PC-9 (cell line): ENCODE measurements at regions not wholly inside any gene's neighbourhood (a gene's known extent, or its start where the extent isn't known, plus 50 kb on each side); places are given as distances from the start of the nearest gene placed in this dataset.

Experiments
- BruUV-seq: library from RNA; stranded (reverse); fragments of 400-500 nt; replicated peaks from 2 replicates; lab custom pipeline; 2021; lab: Mats Ljungman, UMichigan
- CTCF ChIA-PET: fragments of 300-600 bp; sonication (Branson Sonifier 250); formaldehyde crosslinking; loops from one replicate; lab custom pipeline; 2022; ENCODE audit warnings: antibody characterized with exemption; lab: Charles Lee
- POLR2A ChIA-PET: fragments of 300-600 bp; sonication (Branson Sonifier 250); formaldehyde crosslinking; loops from one replicate; lab custom pipeline; 2022; ENCODE audit warnings: antibody characterized with exemption; ENCODE audit not compliant: unreplicated experiment; lab: Charles Lee
- DNase-seq, 2 experiments: peaks; one replicate each; pipeline versions ENCODE4 v3.0.0 to v3.0.0-alpha.2; 2015 to 2022; ENCODE audit warnings: mixed read lengths in 1 of 2
- H2AFZ ChIP-seq: fragments of 200-600 bp; sonication (generic); 2 replicates; pipeline ENCODE4 v1.8.1; 2017; ENCODE audit warnings: antibody characterized with exemption
- H3F3A ChIP-seq: fragments of 200-600 bp; sonication (generic); 2 replicates; pipeline ENCODE4 v1.8.1; 2017; ENCODE audit warnings: antibody characterized with exemption, mild to moderate bottlenecking, low read depth; ENCODE audit not compliant: insufficient read depth
- H3K27ac ChIP-seq: fragments of 200-600 bp; sonication (generic); 2 replicates; pipeline ENCODE4 v1.6.1; 2016; ENCODE audit warnings: mixed run types
- H3K27me3 ChIP-seq: fragments of 200-600 bp; sonication (generic); 2 replicates; pipeline ENCODE4 v1.6.1; 2016; ENCODE audit warnings: low read depth, mixed run types; ENCODE audit not compliant: insufficient read depth
- H3K36me3 ChIP-seq: fragments of 200-600 bp; sonication (generic); 2 replicates; pipeline ENCODE4 v1.6.1; 2016; ENCODE audit warnings: low read depth, mixed run types
- H3K4me1 ChIP-seq: fragments of 200-600 bp; sonication (generic); replicated peaks from 2 replicates; pipeline ENCODE4 v1.6.1; 2016; ENCODE audit warnings: mixed run types; ENCODE audit not compliant: insufficient read depth
- H3K4me2 ChIP-seq: fragments of 200-600 bp; sonication (generic); 2 replicates; pipeline ENCODE4 v1.6.1; 2017; ENCODE audit warnings: mixed run types
- H3K4me3 ChIP-seq: fragments of 200-600 bp; sonication (generic); 2 replicates; pipeline ENCODE4 v1.6.1; 2016; ENCODE audit warnings: mixed run types
- H3K79me2 ChIP-seq: fragments of 200-600 bp; sonication (generic); 2 replicates; pipeline ENCODE4 v1.6.1; 2017; ENCODE audit warnings: low read depth, mixed run types
- H3K9me2 ChIP-seq: fragments of 200-600 bp; sonication (generic); 2 replicates; pipeline ENCODE4 v1.8.1; 2017; ENCODE audit warnings: mild to moderate bottlenecking; ENCODE audit not compliant: insufficient read depth
- H3K9me3 ChIP-seq: fragments of 200-600 bp; sonication (generic); 2 replicates; pipeline ENCODE4 v1.8.1; 2016; ENCODE audit warnings: low read depth; ENCODE audit not compliant: insufficient read depth
- H4K20me1 ChIP-seq: fragments of 200-600 bp; sonication (generic); 2 replicates; pipeline ENCODE4 v1.8.1; 2017; ENCODE audit not compliant: insufficient read depth
- CTCF ChIP-seq: fragments of 200-600 bp; sonication (generic); conservative IDR thresholded peaks from 2 replicates; pipeline ENCODE4 v1.6.1; 2017; ENCODE audit warnings: mixed run types, antibody characterized with exemption, mild to moderate bottlenecking, moderate library complexity
- EZH2 ChIP-seq: fragments of 200-600 bp; sonication (generic); IDR thresholded peaks from 2 replicates; pipeline ENCODE4 v1.8.0; 2017; ENCODE audit warnings: antibody characterized with exemption, low read depth
- intact Hi-C: fragments of 100-400 bp; cut with micrococcal nuclease; formaldehyde crosslinking; loops from one replicate; pipeline ENCODE4 v1.10.0; 2022; ENCODE audit not compliant: unreplicated experiment

GRCh38 chr3:83454353-83454752 is 1504.4 kb upstream of the CADM2 start:
- Histone ChIP-seq H3K27ac (no peak overlapping the region), H4K20me1 (no peaks in the 10 kb centered on the region), H3F3A (no peaks in the 10 kb centered on the region), H3K27me3 (no peaks in the 10 kb centered on the region), H3K4me1 (no peaks in the 10 kb centered on the region), H3K4me2 (no peak overlapping the region), H3K9me3 (no peaks in the 10 kb centered on the region), H3K9me2 (no peaks in the 10 kb centered on the region), H2AFZ (no peak overlapping the region), H3K79me2 (no peaks in the 10 kb centered on the region), H3K36me3 (no peaks in the 10 kb centered on the region), H3K4me3 (no peak overlapping the region)
- no TSS peak for BruUV-seq
- CTCF ChIA-PET: no interaction called here
- no peak for DNase-seq
- intact Hi-C loops: no loop called here
- POLR2A ChIA-PET: no interaction called here
- TF ChIP-seq EZH2: no peak

GRCh38 chr3:83457551-83457950 is 1501.2 kb upstream of the CADM2 start:
- intact Hi-C loops: no loop called here
- H3K27ac ChIP-seq: no peak overlapping the region
- no peaks in the 10 kb centered on the region for H3K27me3 ChIP-seq
- no peak overlapping the region for H3K4me3 ChIP-seq
- H3K9me3 ChIP-seq: no peaks in the 10 kb centered on the region
- CTCF ChIA-PET: no interaction called here
- H4K20me1 ChIP-seq: no peaks in the 10 kb centered on the region
- H3K9me2 ChIP-seq: no peaks in the 10 kb centered on the region
- H2AFZ ChIP-seq: no peak overlapping the region
- POLR2A ChIA-PET: no interaction called here
- no peaks in the 10 kb centered on the region for H3K36me3 ChIP-seq
- no peaks in the 10 kb centered on the region for H3K4me1 ChIP-seq
- H3K79me2 ChIP-seq: no peaks in the 10 kb centered on the region
- no peaks in the 10 kb centered on the region for H3F3A ChIP-seq
- no peak overlapping the region for H3K4me2 ChIP-seq
- TF ChIP-seq EZH2 (no peak), CTCF (no peak)
- no TSS peak for BruUV-seq
- no peak for DNase-seq

GRCh38 chr3:83460052-83460451 is 1498.7 kb upstream of the CADM2 start:
- Histone ChIP-seq H3F3A (no peaks in the 10 kb centered on the region), H3K4me3 (no peak overlapping the region), H3K9me2 (no peaks in the 10 kb centered on the region), H3K4me1 (no peaks in the 10 kb centered on the region), H3K36me3 (no peaks in the 10 kb centered on the region), H3K27me3 (no peaks in the 10 kb centered on the region), H3K9me3 (no peaks in the 10 kb centered on the region), H3K79me2 (no peaks in the 10 kb centered on the region), H4K20me1 (no peaks in the 10 kb centered on the region), H2AFZ (no peak overlapping the region), H3K27ac (no peak overlapping the region), H3K4me2 (no peak overlapping the region)
- no peak for DNase-seq
- ChIA-PET CTCF (no interaction called here), POLR2A (no interaction called here)
- no TSS peak for BruUV-seq
- intact Hi-C loops: no loop called here
- TF ChIP-seq CTCF (no peak), EZH2 (no peak)

GRCh38 chr3:83461411-83461810 is 1497.4 kb upstream of the CADM2 start:
- POLR2A ChIA-PET: no interaction called here
- no peaks in the 10 kb centered on the region for H3K4me1 ChIP-seq
- intact Hi-C loops: no loop called here
- DNase-seq: no peak
- H3K9me2 ChIP-seq: no peaks in the 10 kb centered on the region
- TF ChIP-seq EZH2 (no peak), CTCF (no peak)
- no TSS peak for BruUV-seq
- no peaks in the 10 kb centered on the region for H3K9me3 ChIP-seq
- no peaks in the 10 kb centered on the region for H3K79me2 ChIP-seq
- H3K4me2 ChIP-seq: no peak overlapping the region
- no peaks in the 10 kb centered on the region for H3F3A ChIP-seq
- CTCF ChIA-PET: no interaction called here
- no peak overlapping the region for H3K27ac ChIP-seq
- no peak overlapping the region for H2AFZ ChIP-seq
- no peaks in the 10 kb centered on the region for H3K36me3 ChIP-seq
- H4K20me1 ChIP-seq: no peaks in the 10 kb centered on the region
- no peaks in the 10 kb centered on the region for H3K27me3 ChIP-seq
- no peak overlapping the region for H3K4me3 ChIP-seq
